HG03460 (cell line): ENCODE measurements at regions not wholly inside any gene's neighbourhood (a gene's known extent, or its start where the extent isn't known, plus 50 kb on each side); places are given as distances from the start of the nearest gene placed in this dataset.
"Not testable (repeated sequence)": the region's sequence is repeated elsewhere in the genome, so short reads cannot be mapped to it uniquely, and the experiment has no call there.

Experiments
- ATAC-seq: cut with Tn5 transposase; IDR thresholded peaks from one replicate; pipeline ENCODE4 v1.9.1; 2021; ENCODE audit not compliant: unreplicated experiment

DNA sequence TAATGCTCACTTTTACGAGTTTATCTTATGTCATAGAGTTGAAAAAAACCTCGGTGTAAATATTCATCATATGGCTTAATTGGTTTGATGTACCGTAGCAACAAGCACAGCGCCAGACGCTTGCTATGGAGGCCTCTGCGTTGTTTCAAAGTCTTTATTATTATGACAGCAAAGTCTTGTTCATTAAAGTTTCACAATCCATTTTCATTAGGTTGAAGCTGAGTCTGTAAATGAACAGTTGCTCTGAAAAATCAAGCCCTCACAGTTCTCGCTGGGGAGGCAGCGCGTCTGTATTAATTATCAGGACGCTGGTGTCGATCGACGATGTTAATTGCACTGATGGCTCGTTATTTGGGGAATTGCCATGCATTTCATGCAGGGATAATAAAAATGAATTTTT is 185.6 kb downstream of the INSC start:
- no peak for ATAC-seq

DNA sequence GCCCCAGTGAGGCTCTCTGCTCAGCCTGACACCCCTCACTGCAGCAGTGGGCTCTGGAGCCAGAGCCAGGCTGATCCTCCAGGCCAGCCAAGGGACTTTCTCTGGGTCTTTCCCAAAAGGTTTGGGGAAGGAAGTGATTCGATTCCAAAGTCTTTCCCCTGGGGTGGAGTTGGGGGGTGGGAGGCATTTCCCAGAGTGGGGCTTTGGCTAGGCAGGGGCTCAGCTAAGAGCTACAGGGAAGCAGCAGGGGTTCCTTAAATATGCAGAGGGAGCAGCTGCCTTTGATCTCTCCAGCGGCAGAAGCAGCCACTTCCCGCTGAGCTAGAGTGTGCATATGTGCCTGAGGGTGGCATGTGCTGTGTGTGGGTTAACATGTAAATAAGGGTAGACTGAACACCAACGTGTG is 192.9 kb downstream of the INSC start:
- no peak for ATAC-seq

DNA sequence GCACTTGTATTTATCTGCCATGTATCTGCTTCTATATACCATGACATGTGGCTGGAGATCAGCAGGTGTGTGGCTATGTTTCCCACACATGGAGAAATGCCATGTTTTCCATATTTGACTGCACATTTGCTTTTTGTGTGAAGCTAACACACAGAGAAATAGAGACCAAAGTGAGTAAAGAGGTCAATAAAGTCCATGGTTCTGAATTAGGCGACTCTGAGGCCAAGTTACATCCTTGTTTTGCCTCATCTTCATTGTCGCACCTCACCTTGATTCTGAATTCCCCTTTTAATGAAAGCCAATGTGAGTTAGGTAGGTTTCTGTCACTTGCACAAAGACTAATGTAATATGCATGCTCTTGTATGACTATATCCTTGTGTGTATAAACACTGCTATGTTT is 194.1 kb downstream of the INSC start:
- no peak for ATAC-seq

- ATAC-seq, result no peak
Measured at GRCh38 chr11:15309296-15309695, 194.6 kb downstream of the INSC start.

DNA sequence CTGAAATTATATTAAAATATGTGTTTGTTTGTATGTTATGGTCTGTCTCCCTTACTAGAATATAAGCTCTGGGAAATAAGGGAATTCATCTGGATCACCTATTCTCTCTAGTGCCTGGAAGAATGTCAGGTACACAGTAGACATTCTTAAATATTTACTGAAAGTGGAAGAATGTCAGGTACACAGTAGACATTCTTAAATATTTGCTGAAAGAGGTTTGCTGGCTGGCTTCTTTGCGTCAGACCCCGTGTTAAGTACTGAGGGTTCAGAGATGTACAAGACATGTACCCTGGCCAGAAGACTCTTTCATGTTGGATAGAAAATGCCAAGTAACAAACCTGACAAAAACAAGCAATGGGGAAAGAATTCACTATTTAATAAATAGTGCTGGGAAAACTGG is 199.1 kb downstream of the INSC start:
- no peak for ATAC-seq

- ATAC-seq, result no peak
Measured at GRCh38 chr11:15318814-15319213, 204.1 kb downstream of the INSC start.

DNA sequence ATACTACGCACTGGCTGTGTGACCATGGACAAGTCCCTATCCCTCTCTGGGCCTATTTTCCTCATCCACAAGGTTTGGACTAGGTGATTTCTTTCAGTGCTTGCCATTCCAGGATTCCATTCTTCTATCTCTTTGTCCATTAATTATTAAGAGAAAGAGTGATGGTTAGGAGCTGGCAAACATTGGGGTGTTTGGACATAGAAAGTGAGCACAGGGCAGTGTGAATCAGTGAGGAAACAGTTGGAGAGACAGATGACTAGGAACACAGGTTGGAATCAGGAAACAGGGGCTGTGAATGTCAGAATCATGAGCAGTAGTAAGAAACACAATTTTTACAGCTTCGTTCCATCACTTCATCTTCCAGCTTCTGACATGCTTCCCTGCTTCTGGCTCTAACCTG is 211.8 kb downstream of the INSC start:
- ATAC-seq, result no peak

GRCh38 chr11:15327786-15328231 is 213.1 kb downstream of the INSC start:
- no peak for ATAC-seq

DNA sequence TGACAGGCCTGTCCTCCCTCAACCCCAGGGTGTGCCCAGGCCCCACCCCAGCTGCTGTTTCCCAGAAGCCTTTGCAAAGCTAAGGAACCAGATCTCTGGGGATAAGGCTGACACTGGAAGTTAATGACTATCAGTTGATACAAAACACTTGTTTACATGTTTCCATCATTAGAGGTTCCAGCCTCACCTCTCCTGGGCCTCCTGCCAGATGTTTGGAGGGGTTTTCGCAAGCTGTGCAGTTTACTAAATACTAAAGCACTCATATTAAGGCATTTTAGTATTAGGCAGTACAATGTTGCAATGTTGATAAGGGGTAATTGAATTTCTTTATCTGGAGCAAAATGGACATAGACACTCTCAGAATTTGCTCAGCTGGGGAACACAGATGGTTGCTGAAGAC is 218.7 kb downstream of the INSC start:
- no peak for ATAC-seq

DNA sequence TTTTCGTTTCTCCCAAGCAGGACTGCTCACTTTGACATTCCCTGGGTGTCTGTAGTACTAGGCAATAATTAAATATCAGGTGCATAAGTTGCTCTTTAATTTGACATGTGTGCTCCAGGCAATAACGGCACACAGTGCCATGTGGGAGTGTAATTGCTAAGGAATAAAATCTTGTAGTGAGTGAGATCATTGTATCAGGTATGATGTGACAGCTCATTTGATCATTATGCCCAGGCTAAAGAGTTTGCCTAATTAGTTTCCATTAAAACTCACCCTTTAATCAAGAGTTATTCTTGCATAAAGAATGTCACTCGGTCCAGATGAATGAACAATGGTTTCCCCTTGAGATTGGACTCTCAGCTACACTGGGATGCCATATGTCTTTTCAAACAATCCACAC is 220.0 kb downstream of the INSC start:
- no peak for ATAC-seq

- no peak for ATAC-seq
Measured at GRCh38 chr11:15336021-15336420, 221.3 kb downstream of the INSC start.

GRCh38 chr11:15339302-15339701 is 224.6 kb downstream of the INSC start:
- no peak for ATAC-seq

GRCh38 chr11:15341587-15341986 is 226.9 kb downstream of the INSC start:
- ATAC-seq, result no peak

- ATAC-seq, result no peak
Measured at GRCh38 chr11:15342163-15342562, 227.4 kb downstream of the INSC start.

- ATAC-seq, result no peak
Measured at GRCh38 chr11:15346907-15347306, 232.2 kb downstream of the INSC start.

- ATAC-seq, result no peak
Measured at GRCh38 chr11:15347969-15348734, 233.4 kb downstream of the INSC start.

- no peak for ATAC-seq
Measured at GRCh38 chr11:15349413-15349812, 234.7 kb downstream of the INSC start.

DNA sequence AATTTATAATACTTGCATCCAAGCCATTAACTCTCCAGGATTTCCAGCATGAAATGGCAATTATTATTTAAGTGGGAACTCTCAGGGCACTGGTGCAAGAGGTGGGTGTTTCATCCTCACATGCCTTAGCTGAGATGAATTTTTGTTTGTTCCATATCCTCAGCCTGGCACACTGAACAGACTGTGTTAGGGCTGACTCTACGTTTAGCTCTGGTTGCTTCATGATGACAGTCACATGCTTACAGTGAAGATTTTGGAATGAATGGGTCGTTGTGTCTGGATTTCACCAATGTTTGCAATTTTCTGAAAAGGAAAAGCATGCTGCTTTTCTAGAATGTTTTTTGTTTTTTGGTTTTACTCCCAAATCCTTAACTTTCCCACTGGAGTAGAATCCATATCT is 246.6 kb downstream of the INSC start:
- no peak for ATAC-seq

DNA sequence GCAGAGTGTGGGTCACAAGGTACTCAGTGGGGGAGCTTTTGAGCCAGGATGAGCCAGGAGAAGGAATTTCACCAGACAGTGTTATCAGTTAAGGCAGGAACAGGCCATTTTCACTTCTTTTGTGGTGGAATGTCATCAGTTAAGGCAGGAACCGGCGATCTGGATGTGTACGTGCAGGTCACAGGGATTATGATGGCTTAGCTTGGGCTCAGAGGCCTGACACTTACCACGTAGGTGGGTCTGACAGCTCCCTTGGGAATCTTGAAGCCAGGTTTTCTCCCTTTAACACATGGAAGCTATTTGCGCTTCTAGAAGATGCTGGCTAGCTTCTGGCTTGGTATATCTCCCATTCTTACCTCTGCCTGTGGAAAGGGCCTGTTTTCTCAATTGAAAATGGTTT is 250.6 kb downstream of the INSC start:
- ATAC-seq, result not testable (repeated sequence)

DNA sequence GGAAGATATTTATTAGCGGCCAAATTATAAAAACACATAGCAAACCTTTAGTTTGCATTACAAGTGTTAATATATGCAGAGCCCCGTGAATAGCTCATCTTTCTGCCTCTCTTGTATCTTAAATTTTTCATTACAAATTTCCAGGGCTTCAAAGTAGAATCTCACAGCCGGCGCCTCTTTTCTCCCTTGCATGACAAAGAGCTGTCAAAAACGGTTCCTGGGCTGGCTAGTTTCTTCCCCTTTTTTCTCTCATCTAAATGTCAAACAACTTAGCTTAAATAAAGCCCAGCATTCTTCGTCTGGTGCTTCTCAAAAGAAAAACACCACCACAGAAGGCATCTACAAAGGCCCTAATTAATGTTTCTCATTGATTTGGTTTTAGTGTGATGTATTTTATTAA is 253.0 kb downstream of the INSC start:
- ATAC-seq, result no peak

- ATAC-seq, result no peak
Measured at GRCh38 chr11:15370495-15371147, 255.9 kb downstream of the INSC start.

- no peak for ATAC-seq
Measured at GRCh38 chr11:15371533-15371932, 256.8 kb downstream of the INSC start.

GRCh38 chr11:15374418-15374817 is 259.7 kb downstream of the INSC start:
- ATAC-seq, result no peak
